GM12874 (cell line): ENCODE measurements at regions not wholly inside any gene's neighbourhood (a gene's known extent, or its start where the extent isn't known, plus 50 kb on each side); places are given as distances from the start of the nearest gene placed in this dataset.

Source experiments
- CTCF ChIP-seq: IDR thresholded peaks from 2 replicates; pipeline ENCODE4 v1.5.1; 2011; ENCODE audit warnings: low read depth, mild to moderate bottlenecking, control low read depth, low read length, moderate library complexity; ENCODE audit not compliant: insufficient read depth

- no peak for TF ChIP-seq CTCF
Measured at GRCh38 chr1:87739704-87740103, 411.0 kb downstream of the LMO4 start.

GRCh38 chr1:87743256-87743655 is 414.6 kb downstream of the LMO4 start:
- no peak for TF ChIP-seq CTCF

GRCh38 chr1:87744056-87744455 is 415.4 kb downstream of the LMO4 start:
- no peak for TF ChIP-seq CTCF

- no peak for TF ChIP-seq CTCF
Measured at GRCh38 chr1:87744763-87745162, 416.1 kb downstream of the LMO4 start.

- TF ChIP-seq CTCF = no peak
Measured at GRCh38 chr1:87753366-87753765, 424.7 kb downstream of the LMO4 start.

GRCh38 chr1:87754139-87754538 is 425.5 kb downstream of the LMO4 start:
- TF ChIP-seq CTCF = no peak

GRCh38 chr1:87757676-87758075 is 429.0 kb downstream of the LMO4 start:
- no peak for TF ChIP-seq CTCF
